Esophagus squamous epithelium (tissue), 4 donors: ENCODE measurements at regions not wholly inside any gene's neighbourhood (a gene's known extent, or its start where the extent isn't known, plus 50 kb on each side); places are given as distances from the start of the nearest gene placed in this dataset.

Experiments used
- CTCF ChIP-seq, 6 experiments: fragments of 450-650 bp in 4 of 6; fragments of 200-600 bp in 2 of 6; sonication (generic) in 2 of 6; IDR thresholded peaks; one replicate each; pipeline ENCODE4 v1.5.1; 2016 to 2019; ENCODE audit warnings: antibody characterized with exemption in 6 of 6, mild to moderate bottlenecking in 4 of 6, moderate library complexity in 4 of 6
- POLR2A ChIP-seq, 4 donors: fragments of 450-650 bp; IDR thresholded peaks; one replicate each; pipeline ENCODE4 v1.6.1; 2017; ENCODE audit warnings: antibody characterized with exemption in 4 of 4, mild to moderate bottlenecking in 4 of 4, moderate library complexity in 3 of 4

GRCh38 chr14:42130815-42131214 lies 524.1 kb downstream of the LRFN5 start:
- TF ChIP-seq CTCF (IDR thresholded peaks at IDR 0.05) (no peak), POLR2A (IDR thresholded peaks at IDR 0.05) (no peak)
